ENCODE measurements at regions not wholly inside any gene's neighbourhood (a gene's known extent, or its start where the extent isn't known, plus 50 kb on each side); places are given as distances from the start of the nearest gene placed in this dataset.

- DNase-seq (ENCODE audit: unreplicated experiment): no peak
- intact Hi-C loops (cut with micrococcal nuclease): no loop called here
- CTCF ChIA-PET: interaction anchor here (0.7 to 1.6 kb wide), 2 partner anchors 15 to 24 kb away, joined by 3 to 5 read pairs; no protein-coding TSS in a partner anchor
- no peak overlapping the region for H3K4me3 Mint-ChIP-seq (ENCODE audit: unreplicated experiment)
- H3K36me3 Mint-ChIP-seq (ENCODE audit: insufficient read depth, unreplicated experiment): no peaks in the 10 kb centered on the region
- no peaks in the 10 kb centered on the region for H3K4me1 Mint-ChIP-seq (ENCODE audit: insufficient read depth, unreplicated experiment)
- H3K27ac Mint-ChIP-seq (ENCODE audit: low read depth, unreplicated experiment): no peak overlapping the region
- H3K9me3 Mint-ChIP-seq (ENCODE audit: unreplicated experiment): no peaks in the 10 kb centered on the region
- TF ChIP-seq CTCF (IDR thresholded peaks at IDR 0.05; ENCODE audit: unreplicated experiment): no peak
- BruUV-seq (replicated peaks): no TSS peak
- H3K27me3 Mint-ChIP-seq (ENCODE audit: insufficient read depth, unreplicated experiment): no peaks in the 10 kb centered on the region
- POLR2A ChIA-PET: no interaction called here
These were observed 230.5 kb downstream of the EFCAB11 start for GRCh38 chr14:89723930-89724627.

- Mint-ChIP-seq H3K36me3 (ENCODE audit: insufficient read depth, unreplicated experiment) (no peaks in the 10 kb centered on the region), H3K4me3 (ENCODE audit: unreplicated experiment) (no peak overlapping the region), H3K27ac (ENCODE audit: low read depth, unreplicated experiment) (no peak overlapping the region), H3K4me1 (ENCODE audit: insufficient read depth, unreplicated experiment) (no peaks in the 10 kb centered on the region), H3K9me3 (ENCODE audit: unreplicated experiment) (no peaks in the 10 kb centered on the region), H3K27me3 (ENCODE audit: insufficient read depth, unreplicated experiment) (no peaks in the 10 kb centered on the region)
- ChIA-PET CTCF (interaction anchor here (0.7 to 1.0 kb wide), 2 partner anchors 10 to 13 kb away, joined by 4 to 5 read pairs; no protein-coding TSS in a partner anchor), POLR2A (interaction anchor here (0.8 to 0.9 kb wide), 2 partner anchors 104 to 133 kb away, joined by 3 read pairs; no protein-coding TSS in a partner anchor)
- BruUV-seq (replicated peaks): no TSS peak
- intact Hi-C loops (cut with micrococcal nuclease): no loop called here
- TF ChIP-seq CTCF (IDR thresholded peaks at IDR 0.05; ENCODE audit: unreplicated experiment): no peak
- DNase-seq (ENCODE audit: unreplicated experiment): no peak
These were observed 232.6 kb downstream of the EFCAB11 start for GRCh38 chr14:89721956-89722355.

GRCh38 chr14:89720741-89721729 is 233.5 kb downstream of the EFCAB11 start:
- ChIA-PET POLR2A (interaction anchor here (0.8 to 0.9 kb wide), 2 partner anchors 103 to 134 kb away, joined by 3 read pairs; no protein-coding TSS in a partner anchor), CTCF (interaction anchor here (0.7 to 1.0 kb wide), 2 partner anchors 11 to 12 kb away, joined by 4 to 5 read pairs; no protein-coding TSS in a partner anchor)
- no TSS peak for BruUV-seq (replicated peaks)
- no peak overlapping the region for H3K4me3 Mint-ChIP-seq (ENCODE audit: unreplicated experiment)
- no peaks in the 10 kb centered on the region for H3K27me3 Mint-ChIP-seq (ENCODE audit: insufficient read depth, unreplicated experiment)
- no peaks in the 10 kb centered on the region for H3K36me3 Mint-ChIP-seq (ENCODE audit: insufficient read depth, unreplicated experiment)
- intact Hi-C loops (cut with micrococcal nuclease): no loop called here
- H3K4me1 Mint-ChIP-seq (ENCODE audit: insufficient read depth, unreplicated experiment): no peaks in the 10 kb centered on the region
- TF ChIP-seq CTCF (IDR thresholded peaks at IDR 0.05; ENCODE audit: unreplicated experiment): no peak
- H3K9me3 Mint-ChIP-seq (ENCODE audit: unreplicated experiment): no peaks in the 10 kb centered on the region
- H3K27ac Mint-ChIP-seq (ENCODE audit: low read depth, unreplicated experiment): no peak overlapping the region
- no peak for DNase-seq (ENCODE audit: unreplicated experiment)
